Right lung (tissue), 2 donors: ENCODE measurements at regions not wholly inside any gene's neighbourhood (a gene's known extent, or its start where the extent isn't known, plus 50 kb on each side); places are given as distances from the start of the nearest gene placed in this dataset.
A peak's percentile ranks its signal among the peaks of the same experiment; 100 is the strongest.
"Not testable (repeated sequence)": the region's sequence is repeated elsewhere in the genome, so short reads cannot be mapped to it uniquely, and the experiment has no call there.

Experiments used
- DNase-seq, 2 donors: peaks; one replicate each; pipeline ENCODE4 v3.0.0-alpha.2; 2013

DNA sequence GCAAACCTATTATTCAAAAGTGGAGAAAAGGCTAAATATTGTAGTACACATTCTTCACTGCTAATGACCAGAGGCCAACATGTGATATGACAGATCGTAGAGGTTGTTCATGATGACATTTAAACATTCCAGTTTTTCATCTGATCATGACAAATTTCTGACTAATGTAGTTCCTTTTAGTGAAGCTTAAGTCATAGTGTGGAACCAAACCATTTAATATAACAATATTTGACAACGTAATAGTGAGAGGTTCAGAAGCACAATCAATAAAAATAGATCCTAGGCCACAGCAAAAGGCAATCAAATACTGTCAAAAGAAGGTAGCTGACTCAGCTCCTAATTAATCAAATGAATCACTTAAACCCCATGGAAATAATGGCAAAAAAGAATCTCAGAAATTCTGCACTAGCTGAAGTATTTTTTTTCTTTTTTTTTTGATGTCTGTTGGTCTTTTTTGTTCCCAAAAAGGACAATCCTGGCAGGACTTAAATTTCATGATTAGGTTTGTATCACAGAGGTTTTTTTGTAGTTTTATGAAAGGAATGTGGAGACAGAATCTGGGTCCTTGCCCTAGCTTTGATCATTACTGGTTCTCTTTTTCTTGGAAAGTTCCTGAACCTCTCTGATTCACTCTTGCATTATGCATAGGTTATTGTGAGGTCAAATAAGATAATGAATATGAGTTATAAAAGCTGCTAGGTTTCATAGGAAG lies 795.0 kb downstream of the DTWD2 start:
- DNase-seq, result no peak

DNA sequence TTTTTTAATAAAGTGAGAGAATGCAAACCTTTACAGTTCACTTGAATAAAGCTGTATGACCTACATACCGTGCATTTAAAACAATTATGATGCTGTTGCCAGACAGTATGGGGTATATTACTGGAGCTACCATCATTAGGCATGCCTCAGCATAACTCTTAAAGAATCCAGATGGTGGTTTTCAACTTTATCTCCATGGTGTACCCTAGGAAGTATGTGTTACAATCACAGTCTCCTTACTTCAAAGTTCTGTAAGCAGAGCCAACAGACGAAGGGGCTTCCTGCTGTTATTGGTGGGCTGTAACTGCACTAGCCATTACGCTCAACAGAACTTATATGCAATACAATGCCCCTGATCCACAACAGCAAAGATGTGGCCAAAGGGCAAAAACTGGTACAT lies 803.3 kb downstream of the DTWD2 start:
- peak; percentile 10 to 14 for DNase-seq

DNA sequence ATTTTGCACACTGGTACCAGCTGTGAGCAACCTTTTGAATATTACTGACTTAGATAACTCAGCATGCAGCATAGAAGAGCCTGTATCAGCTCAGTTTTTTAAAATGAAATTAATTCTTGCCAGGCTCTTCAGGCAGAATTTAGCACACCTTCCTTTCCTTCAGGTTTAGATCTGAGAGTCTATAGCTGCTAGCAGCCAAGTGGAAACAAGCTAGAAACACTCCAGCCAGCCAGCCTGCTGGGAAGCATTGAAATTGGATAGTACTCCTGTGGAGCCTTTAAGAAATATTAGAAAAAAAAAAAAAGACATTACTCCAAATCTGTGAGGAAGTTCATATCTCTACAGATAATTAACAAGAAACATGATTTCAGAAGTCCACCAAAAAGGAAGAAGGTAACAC lies 812.2 kb downstream of the DTWD2 start:
- DNase-seq, result no peak

DNA sequence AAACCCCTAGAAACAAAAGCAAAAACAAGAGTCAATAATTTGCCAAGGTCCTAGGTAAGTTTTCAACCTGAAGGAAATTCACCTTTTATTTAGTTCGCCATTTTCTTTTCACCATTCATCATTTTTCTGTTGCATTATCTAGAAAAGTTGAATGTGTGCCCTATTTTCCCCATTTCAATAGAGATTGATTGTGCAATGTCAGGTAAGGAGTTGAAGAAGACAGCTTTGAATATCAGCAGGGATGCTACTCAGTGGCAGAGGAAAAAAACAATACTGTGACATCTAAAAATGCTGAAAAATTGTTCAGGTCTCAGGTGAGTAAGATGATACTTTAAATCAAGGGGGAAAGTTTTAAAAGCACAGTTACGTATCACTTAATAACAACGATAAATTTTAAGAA lies 813.7 kb downstream of the DTWD2 start:
- DNase-seq, result no peak

DNA sequence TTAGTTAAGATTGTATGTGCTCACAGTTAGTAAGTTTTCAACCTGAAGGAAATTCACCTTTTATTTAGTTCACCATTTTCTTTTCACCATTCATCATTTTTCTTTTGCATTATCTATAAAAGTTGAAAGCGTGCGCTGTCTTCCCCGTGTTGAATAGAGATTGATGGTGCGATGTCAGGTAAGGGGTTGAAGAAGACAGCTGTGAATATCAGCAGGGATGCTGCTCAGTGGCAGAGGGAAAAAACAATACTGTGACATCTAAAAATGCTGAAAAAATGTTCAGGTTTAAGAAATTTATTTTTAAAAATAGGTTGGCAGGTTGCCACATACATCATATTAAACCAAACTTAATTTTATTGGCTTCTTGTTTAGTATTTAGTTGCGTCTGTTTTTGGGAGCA lies 815.0 kb downstream of the DTWD2 start:
- no peak for DNase-seq

DNA sequence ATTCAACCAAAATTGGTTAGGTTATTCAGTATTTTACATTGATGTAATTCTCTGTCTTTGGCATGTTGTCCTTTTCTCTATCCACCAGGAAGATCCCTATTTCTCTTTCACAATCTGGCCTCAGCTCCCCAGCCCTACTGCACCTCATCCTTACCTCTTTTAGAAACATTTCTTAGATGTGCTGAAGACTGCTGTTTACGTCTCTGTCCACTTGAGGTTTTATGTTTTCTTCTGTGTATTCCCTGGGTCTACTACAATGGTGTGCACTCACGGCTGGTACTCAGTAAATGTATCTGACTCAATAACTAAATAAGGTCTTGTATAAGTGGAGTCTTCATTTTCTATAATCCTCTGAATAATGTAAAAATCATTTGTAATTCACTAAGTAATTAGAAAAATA lies 822.7 kb downstream of the DTWD2 start:
- DNase-seq, result no peak

DNA sequence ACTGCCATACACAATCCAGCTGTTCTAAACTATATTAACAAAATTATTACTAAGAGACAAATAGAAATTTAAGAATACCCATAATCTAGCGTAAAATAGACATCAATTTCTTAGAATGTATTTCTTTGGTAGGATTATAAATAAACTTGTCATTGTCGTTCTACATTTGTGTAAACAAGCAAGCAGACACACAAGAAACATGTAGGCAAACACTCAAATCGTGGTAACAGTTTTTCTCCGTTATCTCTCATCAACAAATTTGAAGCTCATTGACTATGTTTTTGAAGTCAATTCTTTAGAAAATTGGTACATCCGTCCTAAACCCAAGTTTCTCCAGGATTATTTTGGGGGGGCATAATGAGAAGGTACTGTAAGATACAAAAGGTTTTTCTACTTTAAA lies 832.2 kb downstream of the DTWD2 start:
- peak; percentile 4 to 5 for DNase-seq

DNA sequence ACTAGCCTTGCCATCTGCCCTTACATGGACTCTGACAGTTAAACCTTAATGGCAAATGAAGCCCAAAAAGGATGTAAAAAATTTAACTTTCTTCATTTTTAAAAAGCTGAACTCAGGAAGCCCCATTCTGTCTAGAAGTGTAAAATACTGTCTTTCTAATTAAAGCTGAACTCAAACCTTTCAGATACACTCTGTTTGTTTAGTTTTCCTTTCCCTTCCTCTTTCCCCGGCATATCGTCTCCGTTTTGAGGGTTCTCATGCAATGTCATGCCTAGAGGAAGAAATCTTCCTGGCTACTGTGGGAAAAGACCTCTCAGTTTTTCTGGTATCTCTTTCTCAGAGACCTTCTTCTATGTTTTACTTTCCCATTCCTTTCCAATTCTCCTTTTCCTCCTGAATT lies 841.5 kb downstream of the DTWD2 start:
- no peak for DNase-seq

DNA sequence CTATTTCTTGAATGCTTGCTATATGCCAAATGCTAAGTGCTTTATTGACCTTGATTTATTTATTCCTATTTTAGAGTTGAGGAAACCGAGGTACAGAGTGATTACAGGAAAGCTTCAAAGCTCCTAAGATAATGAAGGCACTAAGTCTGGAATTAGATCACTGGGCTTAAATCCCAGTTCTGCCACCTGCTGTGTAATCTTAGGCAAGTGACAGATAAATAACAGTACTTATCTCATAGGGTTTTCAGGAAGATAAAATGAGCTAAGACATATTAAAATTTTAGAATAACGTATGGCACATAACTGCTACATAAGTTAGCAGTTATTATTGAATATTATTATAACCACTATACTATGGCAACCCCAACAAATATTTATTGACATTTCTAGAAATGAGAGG lies 843.8 kb downstream of the DTWD2 start:
- no peak for DNase-seq

DNA sequence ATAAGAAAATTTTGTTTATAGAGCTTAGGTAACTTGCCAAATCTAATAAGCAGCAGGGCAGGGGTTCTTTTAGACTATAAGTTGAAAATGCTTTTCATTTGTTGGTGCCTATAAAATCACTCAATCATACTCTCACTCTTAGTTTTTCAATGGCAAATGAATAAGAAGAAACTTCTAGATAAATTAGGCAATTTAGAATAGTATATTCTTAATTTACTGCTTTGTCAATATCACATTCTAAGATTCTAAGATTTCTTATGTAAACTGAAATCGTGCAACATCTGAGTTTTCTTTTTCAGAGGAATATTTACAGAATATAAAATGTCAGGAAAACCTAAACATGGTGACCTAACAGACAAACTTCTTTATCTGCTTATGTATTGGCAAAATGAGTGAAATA lies 849.0 kb downstream of the DTWD2 start:
- no peak for DNase-seq

DNA sequence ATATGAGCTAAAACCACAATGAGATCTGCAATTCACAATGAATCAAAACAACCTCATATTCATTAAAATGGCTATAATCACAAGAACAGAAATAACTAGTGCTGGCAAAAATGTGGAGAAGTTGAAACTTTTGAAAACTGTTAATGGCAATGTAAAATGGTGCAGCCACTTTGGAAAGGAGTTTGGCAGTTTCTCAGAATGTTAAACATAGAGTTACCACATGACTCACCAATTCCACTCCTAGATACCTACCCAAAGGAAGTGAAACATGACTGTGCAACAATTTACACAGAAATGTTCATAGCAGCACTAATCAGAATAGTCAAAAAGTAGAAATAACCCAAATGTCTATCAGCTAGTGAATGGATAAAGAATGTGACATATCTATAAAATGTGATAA lies 862.2 kb downstream of the DTWD2 start:
- no peak for DNase-seq

DNA sequence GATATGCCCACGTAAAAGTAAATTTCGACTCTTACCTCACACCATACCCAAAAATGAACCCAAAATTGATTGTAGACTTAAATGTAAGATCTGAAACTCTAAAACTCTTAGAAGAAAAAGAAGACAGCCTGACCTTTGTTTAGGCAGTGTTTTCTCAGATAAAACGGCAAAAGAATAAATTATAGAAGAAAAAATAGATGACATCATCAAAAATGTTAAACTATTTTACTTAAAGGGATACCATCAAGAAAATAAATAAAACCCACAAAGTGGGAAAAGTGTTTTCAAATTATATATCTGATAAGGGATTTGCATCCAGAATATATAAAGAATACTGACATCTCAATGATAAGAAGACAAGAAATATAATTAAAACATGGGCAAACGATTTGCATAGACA lies 862.7 kb downstream of the DTWD2 start:
- no peak for DNase-seq

DNA sequence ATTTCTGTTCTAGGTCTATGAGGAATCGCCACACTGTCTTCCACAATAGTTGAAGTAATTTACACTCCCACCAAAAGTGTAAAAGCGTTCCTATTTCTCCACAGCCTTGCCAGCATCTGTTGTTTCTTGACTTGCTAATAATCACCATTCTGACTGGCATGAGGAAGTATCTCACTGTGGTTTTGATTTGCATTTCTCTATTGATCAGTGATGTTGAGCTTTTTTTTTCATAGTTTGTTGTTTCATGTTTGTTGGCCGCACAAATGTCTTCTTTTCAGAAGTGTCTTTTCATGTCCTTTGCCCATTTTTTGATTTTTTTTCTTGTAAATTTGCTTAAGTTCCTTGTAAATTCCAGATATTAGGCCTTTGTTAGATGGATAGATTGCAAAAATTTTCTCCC lies 867.1 kb downstream of the DTWD2 start:
- no peak for DNase-seq

DNA sequence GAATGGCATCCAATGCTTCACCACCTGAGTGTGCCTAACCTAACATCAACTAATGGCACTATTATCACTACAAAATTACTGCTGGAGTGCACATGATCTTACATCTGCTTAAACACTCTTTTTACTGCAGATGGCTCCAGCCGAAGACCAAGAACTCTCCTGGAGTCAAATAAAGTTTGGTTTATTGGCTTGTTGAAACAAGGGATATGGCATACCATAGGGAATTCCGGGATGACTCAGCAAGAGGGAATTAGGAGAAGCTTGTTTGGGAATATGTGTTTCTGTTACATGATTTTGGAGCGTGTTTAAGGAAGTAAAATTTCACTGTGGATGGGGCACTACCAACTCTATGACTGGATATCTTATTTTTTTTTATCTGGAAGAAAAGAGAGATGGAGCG lies 872.6 kb downstream of the DTWD2 start:
- DNase-seq, result no peak

DNA sequence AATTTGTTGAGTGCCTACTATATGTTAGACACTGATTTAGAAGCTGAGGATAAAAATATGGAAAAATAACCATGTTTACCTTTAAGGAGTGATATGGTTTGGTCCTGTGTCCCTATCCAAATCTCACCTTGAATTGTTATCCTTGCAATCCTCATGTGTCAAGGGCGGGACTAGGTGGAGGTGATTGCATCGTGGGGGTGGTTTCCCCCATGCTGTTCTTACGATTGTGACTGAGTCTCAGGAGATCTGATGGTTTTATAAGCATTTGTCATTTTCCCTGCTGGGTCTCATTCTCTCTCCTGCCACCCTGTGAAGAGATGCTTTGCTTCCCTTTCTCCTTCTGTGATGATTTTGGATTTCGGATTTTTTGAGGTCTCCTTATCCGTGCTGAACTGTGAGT lies 876.4 kb downstream of the DTWD2 start:
- DNase-seq, result no peak

DNA sequence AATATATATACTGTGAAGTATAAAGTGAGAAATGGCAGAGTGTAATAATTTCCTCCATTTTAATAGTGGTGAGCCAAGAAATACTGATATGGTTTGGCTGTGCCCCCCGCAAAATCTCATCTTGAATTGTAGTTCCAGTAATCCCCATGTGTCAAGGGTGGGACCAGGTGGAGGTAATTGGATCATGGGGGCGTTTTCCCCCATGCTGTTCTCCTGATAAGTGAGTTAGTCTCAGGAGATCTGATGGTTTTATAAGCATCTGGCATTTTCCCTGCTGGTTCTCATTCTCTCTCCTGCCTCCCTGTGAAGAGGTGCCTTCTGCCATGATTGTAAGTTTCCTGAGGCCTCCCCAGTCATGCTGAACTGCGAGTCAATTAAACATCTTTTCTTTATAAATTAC lies 881.1 kb downstream of the DTWD2 start:
- not testable (repeated sequence) for DNase-seq

DNA sequence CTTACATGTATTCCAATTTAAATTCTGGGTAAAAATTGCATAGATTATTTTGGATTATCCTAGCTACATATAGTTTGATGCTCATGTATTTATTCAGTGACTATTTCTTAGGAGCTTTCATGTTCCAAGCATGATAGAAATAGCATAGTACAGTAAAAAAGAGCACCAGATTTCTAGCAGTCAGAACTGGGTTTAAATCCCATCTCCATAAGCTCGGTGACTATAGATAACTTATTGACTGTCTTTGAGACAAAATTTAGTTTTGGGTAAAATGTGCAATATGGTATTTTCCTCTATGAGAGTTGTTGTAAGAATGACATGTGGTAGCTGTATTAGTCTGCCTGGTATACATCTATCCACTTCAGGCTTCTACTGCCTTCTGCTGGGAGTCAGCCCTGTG lies 889.6 kb downstream of the DTWD2 start:
- DNase-seq, result no peak

DNA sequence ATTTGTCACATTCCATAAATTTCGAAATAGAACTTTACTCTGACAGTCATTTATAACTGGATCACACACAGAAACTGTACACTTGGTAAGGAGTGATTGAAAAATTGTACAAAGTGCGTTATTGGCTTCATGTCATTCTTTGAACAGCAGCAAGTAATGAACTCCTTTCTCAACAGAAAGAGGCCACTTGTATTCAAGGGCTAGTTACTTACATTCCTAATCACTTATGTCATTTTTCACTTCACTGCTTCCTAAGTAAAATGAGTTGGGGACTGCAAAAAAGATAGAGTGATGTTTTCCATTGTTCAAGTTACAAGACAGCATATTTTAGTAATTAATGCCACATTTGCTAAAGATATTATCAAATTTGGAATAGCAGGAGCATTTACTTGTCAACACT lies 893.2 kb downstream of the DTWD2 start:
- DNase-seq, result peak; percentile 14 to 18

DNA sequence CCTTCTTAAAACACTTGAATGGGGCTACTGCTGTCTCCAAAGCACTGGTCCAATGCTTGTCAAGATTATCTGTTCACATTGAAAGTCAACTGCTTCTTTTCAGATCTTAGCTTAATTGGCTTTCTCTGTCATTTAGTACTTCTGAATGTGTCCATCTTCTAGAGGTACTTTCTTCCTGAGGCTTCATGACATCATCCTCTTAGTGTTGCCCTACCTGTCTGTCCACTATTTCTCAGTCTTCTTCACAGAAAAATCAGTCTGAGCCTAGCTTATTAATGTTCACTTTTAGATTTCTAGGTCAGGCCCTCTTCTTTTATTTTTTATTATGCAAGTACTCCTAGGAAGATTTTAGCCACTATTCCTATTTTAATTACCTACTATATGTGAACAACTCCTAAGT lies 899.9 kb downstream of the DTWD2 start:
- DNase-seq, result no peak

DNA sequence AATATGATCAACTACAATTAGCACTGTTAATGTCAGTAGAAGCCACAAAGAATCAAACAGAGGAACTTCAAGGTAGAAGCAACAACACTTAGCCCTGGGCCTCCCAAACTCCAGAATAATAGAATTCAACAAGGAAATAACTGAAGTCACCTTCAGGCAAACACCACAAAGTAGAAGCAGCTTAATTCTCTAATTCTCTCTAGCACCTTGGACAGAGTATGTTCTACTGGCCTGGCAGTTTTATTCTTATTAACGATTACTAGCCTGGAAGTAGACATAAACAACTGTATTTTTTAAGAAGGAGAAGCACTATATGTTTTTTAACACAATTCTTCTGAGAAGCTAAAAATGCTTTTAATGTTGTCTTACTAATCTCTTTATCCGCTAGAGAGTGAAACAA lies 911.9 kb downstream of the DTWD2 start:
- DNase-seq, result no peak

DNA sequence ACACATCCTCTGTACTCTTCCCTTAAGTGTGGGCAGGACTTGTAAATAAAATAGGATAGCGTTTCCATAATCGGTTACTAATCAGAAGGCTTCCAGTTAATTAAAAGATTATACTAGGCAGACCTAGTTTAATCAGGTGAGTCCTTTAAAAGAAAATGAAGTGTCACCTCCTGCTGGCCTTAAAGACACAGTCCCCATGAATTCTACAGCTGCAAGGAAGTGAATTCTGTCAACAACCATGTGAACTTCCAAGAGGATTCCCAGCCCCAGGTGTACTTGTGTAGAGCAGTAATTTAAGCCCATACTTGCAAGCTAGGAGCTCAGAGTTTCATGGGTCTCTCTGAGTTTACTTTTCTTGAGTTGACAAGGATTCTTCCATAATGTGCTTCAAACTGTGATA lies 918.3 kb downstream of the DTWD2 start:
- DNase-seq, result no peak

DNA sequence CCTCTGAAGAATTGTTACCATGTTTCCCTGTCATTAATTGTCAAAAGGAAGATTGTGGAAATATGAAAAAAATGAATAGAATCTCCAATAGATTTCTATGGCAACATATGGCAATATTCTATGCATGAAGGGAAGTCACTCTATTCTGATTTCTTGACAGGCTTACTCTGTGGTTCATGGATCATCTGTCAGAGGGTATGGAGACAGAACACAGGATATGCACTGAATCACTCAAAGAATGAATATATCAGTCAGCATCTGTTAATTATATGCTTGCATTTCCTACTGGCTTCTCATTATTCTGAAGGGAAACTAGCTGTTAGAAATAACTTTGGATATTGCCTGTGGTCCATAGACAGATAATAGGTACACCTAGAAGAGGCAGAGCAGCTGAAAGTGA lies 918.9 kb downstream of the DTWD2 start:
- no peak for DNase-seq

DNA sequence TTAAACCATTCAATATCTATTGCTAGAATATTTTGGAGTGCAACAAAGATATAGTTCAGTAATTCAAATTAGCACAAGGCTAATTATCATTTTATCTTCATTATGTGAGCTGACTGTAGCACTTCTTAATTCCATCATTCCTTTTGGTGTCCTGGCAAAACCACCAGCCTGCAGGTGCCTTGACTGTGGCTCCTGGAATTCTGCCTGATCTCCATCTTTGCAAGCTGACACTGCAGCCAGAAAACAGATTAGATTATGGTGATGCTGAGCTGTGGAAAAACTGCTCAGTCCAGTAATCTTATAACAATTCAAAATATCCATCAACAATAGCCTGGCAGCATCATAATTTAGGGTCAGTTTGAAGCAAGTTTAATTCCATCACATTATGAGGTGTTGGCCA lies 919.5 kb downstream of the DTWD2 start:
- peak in 1 of 2 donors; percentile 0 for DNase-seq

DNA sequence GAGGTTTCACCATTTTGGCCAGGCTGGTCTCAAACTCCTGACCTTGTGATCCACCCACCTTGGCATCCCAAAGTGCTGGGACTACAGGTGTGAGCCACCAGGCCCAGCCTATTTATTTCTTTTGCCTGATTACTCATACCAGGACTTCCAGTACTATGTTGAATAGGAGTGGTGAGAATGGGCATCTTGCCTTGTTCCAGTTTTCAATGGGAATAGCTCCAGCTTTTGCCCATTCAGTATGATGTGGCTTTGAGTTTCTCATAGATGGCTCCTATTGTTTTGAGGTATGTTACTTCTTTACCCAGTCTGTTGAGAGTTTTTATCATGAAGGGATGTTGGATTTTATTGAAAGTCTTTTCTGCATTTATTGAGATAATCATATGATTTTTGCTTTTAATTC lies 924.5 kb downstream of the DTWD2 start:
- DNase-seq, result not testable (repeated sequence)

DNA sequence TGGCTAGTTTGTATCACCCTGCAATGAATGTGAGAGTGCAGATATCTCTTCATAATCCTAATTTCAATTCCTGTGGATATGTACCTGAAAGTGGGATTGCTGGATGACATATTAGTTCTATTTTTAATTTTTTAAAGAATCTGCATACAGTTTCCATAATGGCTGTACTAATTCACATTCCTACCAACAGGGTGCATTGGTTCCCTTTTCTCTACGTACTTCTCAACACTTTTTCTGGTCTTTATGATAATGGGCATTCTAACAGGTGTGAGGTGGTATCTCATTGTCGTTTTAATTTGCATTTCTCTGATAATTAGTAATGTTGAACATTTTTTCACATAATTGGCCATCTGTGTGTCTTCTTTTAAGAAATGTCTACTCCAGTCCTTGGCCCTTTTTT lies 927.5 kb downstream of the DTWD2 start:
- DNase-seq, result no peak
